ENCODE measurements at regions not wholly inside any gene's neighbourhood (a gene's known extent, or its start where the extent isn't known, plus 50 kb on each side); places are given as distances from the start of the nearest gene placed in this dataset.

GRCh38 chr3:70734756-70735155 is 422.3 kb upstream of the MDFIC2 start:
- no peak overlapping the region for H3K4me3 ChIP-seq (ENCODE audit: low read depth, low read length)
- in situ Hi-C loops (cut with HindIII; ENCODE audit: low sequenced_read_pairs) = no loop called here
- no peak for DNase-seq (ENCODE audit: low read depth, low spot score)
- TF ChIP-seq, protein P1, sequence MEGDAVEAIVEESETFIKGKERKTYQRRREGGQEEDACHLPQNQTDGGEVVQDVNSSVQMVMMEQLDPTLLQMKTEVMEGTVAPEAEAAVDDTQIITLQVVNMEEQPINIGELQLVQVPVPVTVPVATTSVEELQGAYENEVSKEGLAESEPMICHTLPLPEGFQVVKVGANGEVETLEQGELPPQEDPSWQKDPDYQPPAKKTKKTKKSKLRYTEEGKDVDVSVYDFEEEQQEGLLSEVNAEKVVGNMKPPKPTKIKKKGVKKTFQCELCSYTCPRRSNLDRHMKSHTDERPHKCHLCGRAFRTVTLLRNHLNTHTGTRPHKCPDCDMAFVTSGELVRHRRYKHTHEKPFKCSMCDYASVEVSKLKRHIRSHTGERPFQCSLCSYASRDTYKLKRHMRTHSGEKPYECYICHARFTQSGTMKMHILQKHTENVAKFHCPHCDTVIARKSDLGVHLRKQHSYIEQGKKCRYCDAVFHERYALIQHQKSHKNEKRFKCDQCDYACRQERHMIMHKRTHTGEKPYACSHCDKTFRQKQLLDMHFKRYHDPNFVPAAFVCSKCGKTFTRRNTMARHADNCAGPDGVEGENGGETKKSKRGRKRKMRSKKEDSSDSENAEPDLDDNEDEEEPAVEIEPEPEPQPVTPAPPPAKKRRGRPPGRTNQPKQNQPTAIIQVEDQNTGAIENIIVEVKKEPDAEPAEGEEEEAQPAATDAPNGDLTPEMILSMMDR (IDR thresholded peaks at IDR 0.05; ENCODE audit: low read depth, low read length) = no peak

DNA sequence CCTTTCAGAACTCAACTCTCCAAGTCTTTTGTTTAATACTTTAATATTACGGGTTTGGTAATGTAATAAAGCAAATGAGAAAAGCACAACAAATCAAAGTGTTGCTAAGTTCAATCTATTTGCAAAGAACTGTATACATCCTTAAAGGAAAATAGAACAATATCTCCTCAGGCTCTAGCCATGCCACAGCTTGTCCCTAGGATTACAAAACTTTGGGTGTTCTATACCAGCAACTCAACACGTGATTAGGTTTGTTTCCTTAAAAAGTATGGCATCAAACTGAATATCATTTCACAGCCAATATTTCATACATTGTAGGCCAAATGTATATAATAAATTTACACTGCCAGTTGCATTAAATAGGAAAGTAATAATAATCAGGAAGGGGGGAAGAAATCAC is 418.6 kb upstream of the MDFIC2 start:
- TF ChIP-seq, protein P1 (IDR thresholded peaks at IDR 0.05; ENCODE audit: low read depth, low read length) = no peak
- in situ Hi-C loops (cut with HindIII; ENCODE audit: low sequenced_read_pairs) = no loop called here

GRCh38 chr3:70729845-70730244 is 417.4 kb upstream of the MDFIC2 start:
- TF ChIP-seq, protein P1 (IDR thresholded peaks at IDR 0.05; ENCODE audit: low read depth, low read length) = no peak
- H3K4me3 ChIP-seq (ENCODE audit: low read depth, low read length) = no peak overlapping the region
- peak; percentile 7 for DNase-seq (ENCODE audit: low read depth, low spot score)
- in situ Hi-C loops (cut with HindIII; ENCODE audit: low sequenced_read_pairs) = no loop called here

More for the DNA sequence above, 418.6 kb upstream of the MDFIC2 start:
- H3K4me3 ChIP-seq (ENCODE audit: low read depth, low read length) = no peak overlapping the region
- DNase-seq (ENCODE audit: low read depth, low spot score) = no peak

GRCh38 chr3:70728311-70728710 is 415.9 kb upstream of the MDFIC2 start:
- TF ChIP-seq, protein P1 (IDR thresholded peaks at IDR 0.05; ENCODE audit: low read depth, low read length) = no peak
- H3K4me3 ChIP-seq (ENCODE audit: low read depth, low read length) = no peak overlapping the region
- in situ Hi-C loops (cut with HindIII; ENCODE audit: low sequenced_read_pairs) = no loop called here
- peak; percentile 54 for DNase-seq (ENCODE audit: low read depth, low spot score)

- TF ChIP-seq, protein P1 (IDR thresholded peaks at IDR 0.05; ENCODE audit: low read depth, low read length) = no peak
- DNase-seq (ENCODE audit: low read depth, low spot score) = peak; percentile 74
- in situ Hi-C loops (cut with HindIII; ENCODE audit: low sequenced_read_pairs) = no loop called here
- no peak overlapping the region for H3K4me3 ChIP-seq (ENCODE audit: low read depth, low read length)
Measured at GRCh38 chr3:70726961-70727360, 414.5 kb upstream of the MDFIC2 start.

DNA sequence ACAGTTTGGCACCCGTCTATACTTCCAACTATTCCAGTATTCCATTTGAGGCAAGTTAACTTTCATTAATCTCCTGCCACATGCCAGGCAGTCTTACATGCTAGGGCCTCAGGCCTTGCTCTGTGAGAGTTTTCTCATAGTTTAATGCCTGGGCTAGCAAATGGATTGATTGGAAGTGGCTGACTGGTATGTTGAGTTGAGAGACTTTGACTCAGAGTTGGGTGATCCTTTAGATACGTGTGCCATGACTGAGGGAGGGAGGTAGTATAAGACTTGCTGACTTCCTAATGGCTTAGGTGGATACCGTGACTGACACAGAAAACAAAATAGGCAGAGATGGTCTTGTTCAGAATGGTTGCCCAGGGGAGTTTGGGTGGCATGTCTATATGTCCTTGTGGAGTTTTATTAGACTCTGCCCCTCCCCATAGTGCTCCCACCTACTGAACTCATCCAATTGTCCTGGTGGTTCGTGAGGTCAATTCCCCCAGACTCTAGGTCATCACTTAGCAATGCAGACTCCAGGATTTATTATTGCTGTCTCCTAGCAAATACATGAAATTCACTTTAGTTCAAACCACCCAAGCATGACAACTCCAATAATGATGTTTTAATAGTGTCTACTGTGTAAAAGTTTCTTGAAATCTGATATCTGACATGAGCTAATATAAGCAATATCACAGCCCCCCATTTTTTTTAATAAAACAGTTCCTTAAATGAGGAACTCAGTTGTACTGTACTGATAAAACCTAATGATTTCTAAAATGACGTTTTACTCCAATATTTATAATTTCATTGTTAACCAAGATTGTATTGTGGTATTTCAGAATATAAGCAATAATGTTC is 413.9 kb upstream of the MDFIC2 start:
- H3K4me3 ChIP-seq (ENCODE audit: low read depth, low read length) = no peak overlapping the region
- TF ChIP-seq, protein P1 (IDR thresholded peaks at IDR 0.05; ENCODE audit: low read depth, low read length) = no peak
- DNase-seq (ENCODE audit: low read depth, low spot score) = peak; percentile 43
- in situ Hi-C loops (cut with HindIII; ENCODE audit: low sequenced_read_pairs) = no loop called here

All from astrocyte of the spinal cord (primary cell).